NB4 (cell line): ENCODE measurements at regions not wholly inside any gene's neighbourhood (a gene's known extent, or its start where the extent isn't known, plus 50 kb on each side); places are given as distances from the start of the nearest gene placed in this dataset.

Experiments
- CTCF ChIP-seq: IDR thresholded peaks from one replicate; pipeline ENCODE4 v1.5.1; 2012; ENCODE audit warnings: low read depth, low read length
- MYC ChIP-seq: IDR thresholded peaks from 2 replicates; pipeline ENCODE4 v1.6.1; 2011; ENCODE audit warnings: low read depth, low read length
- POLR2A ChIP-seq: IDR thresholded peaks from 2 replicates; pipeline ENCODE4 v1.6.1; 2011; ENCODE audit warnings: mild to moderate bottlenecking; ENCODE audit not compliant: insufficient read length; ENCODE audit errors: extremely low read depth

GRCh38 chr12:83659321-83659720 lies 972.6 kb downstream of the TMTC2 start:
- TF ChIP-seq CTCF (no peak), MYC (no peak), POLR2A (no peak)
